GM23338 (cell line): ENCODE measurements at regions not wholly inside any gene's neighbourhood (a gene's known extent, or its start where the extent isn't known, plus 50 kb on each side); places are given as distances from the start of the nearest gene placed in this dataset.

ENCODE experiments used
- ATAC-seq: fragments of 200-7000 bp; cut with Tn5 transposase; 3 replicates; pipeline ENCODE4 v1.9.1; 2020
- DNase-seq: peaks from one replicate; pipeline ENCODE4 v3.0.0-alpha.2; 2015; ENCODE audit warnings: low spot score
- H2AFZ ChIP-seq: fragments of 200-600 bp; sonication (generic); 2 replicates; pipeline ENCODE4 v1.8.0; 2016; ENCODE audit warnings: antibody characterized with exemption, mild to moderate bottlenecking, moderate library complexity
- H3F3A ChIP-seq: fragments of 200-600 bp; sonication (generic); replicated peaks from 2 replicates; pipeline ENCODE4 v1.8.0; 2017; ENCODE audit warnings: antibody characterized with exemption, mixed run types, low read depth
- H3K27ac ChIP-seq: fragments of 200-600 bp; sonication (generic); 2 replicates; pipeline ENCODE4 v1.6.1; 2016; ENCODE audit warnings: low read depth
- H3K27me3 ChIP-seq: fragments of 200-600 bp; sonication (generic); 2 replicates; pipeline ENCODE4 v1.8.0; 2016; ENCODE audit warnings: mild to moderate bottlenecking, mixed run types, moderate library complexity; ENCODE audit not compliant: insufficient read depth
- H3K36me3 ChIP-seq: fragments of 200-600 bp; sonication (generic); 2 replicates; pipeline ENCODE4 v1.8.0; 2016; ENCODE audit warnings: mild to moderate bottlenecking; ENCODE audit not compliant: insufficient read depth
- H3K4me1 ChIP-seq: fragments of 200-600 bp; sonication (generic); 2 replicates; pipeline ENCODE4 v1.8.0; 2016; ENCODE audit warnings: mild to moderate bottlenecking, moderate library complexity; ENCODE audit not compliant: insufficient read depth
- H3K4me2 ChIP-seq: fragments of 200-600 bp; sonication (generic); 2 replicates; pipeline ENCODE4 v1.7.1; 2017; ENCODE audit warnings: mixed run types
- H3K4me3 ChIP-seq: fragments of 200-600 bp; sonication (generic); 2 replicates; pipeline ENCODE4 v1.6.1; 2016; ENCODE audit warnings: mixed run types
- H3K79me2 ChIP-seq: fragments of 200-600 bp; sonication (generic); replicated peaks from 2 replicates; pipeline ENCODE4 v1.8.0; 2017; ENCODE audit warnings: mild to moderate bottlenecking; ENCODE audit not compliant: insufficient read depth
- H3K9me2 ChIP-seq: fragments of 200-600 bp; sonication (generic); 2 replicates; pipeline ENCODE4 v1.8.0; 2017; ENCODE audit not compliant: insufficient read depth
- H4K20me1 ChIP-seq: fragments of 200-600 bp; sonication (generic); replicated peaks from 2 replicates; pipeline ENCODE4 v1.8.0; 2017; ENCODE audit warnings: mild to moderate bottlenecking; ENCODE audit not compliant: insufficient read depth
- H3K27ac Mint-ChIP-seq: 2 replicates; pipeline ENCODE4 v1.8.0; 2020; ENCODE audit warnings: inconsistent platforms, mild to moderate bottlenecking, moderate library complexity, mixed read lengths
- H3K27me3 Mint-ChIP-seq: 3 replicates; pipeline ENCODE4 v1.8.0; 2022; ENCODE audit warnings: low read depth, mild to moderate bottlenecking, moderate library complexity, mixed read lengths, inconsistent platforms; ENCODE audit not compliant: insufficient read depth, poor library complexity
- H3K36me3 Mint-ChIP-seq: 3 replicates; pipeline ENCODE4 v1.8.0; 2021; ENCODE audit warnings: low read depth, mild to moderate bottlenecking, inconsistent platforms, moderate library complexity, mixed read lengths
- H3K4me1 Mint-ChIP-seq: 3 replicates; pipeline ENCODE4 v1.8.0; 2020; ENCODE audit warnings: mild to moderate bottlenecking, inconsistent platforms, mixed read lengths
- H3K4me3 Mint-ChIP-seq: 3 replicates; pipeline ENCODE4 v1.8.0; 2021; ENCODE audit warnings: moderate library complexity, mild to moderate bottlenecking, inconsistent platforms, mixed read lengths
- H3K9me3 Mint-ChIP-seq: 3 replicates; pipeline ENCODE4 v1.8.0; 2020; ENCODE audit warnings: moderate library complexity, mild to moderate bottlenecking, inconsistent platforms, mixed read lengths
- CREB1 ChIP-seq: fragments of 250-450 bp; sonication (Bioruptor Pico); IDR thresholded peaks from 2 replicates; pipeline ENCODE4 v1.5.0; 2020; ENCODE audit warnings: low read depth, mild to moderate bottlenecking, moderate library complexity
- EZH2 ChIP-seq: fragments of 200-600 bp; sonication (generic); IDR thresholded peaks from one replicate; pipeline ENCODE4 v1.8.0; 2017; ENCODE audit warnings: antibody characterized with exemption, mild to moderate bottlenecking, low read depth; ENCODE audit not compliant: unreplicated experiment
- EZH2phosphoT487 ChIP-seq: fragments of 200-600 bp; sonication (generic); IDR thresholded peaks from one replicate; pipeline ENCODE4 v1.8.1; 2018; ENCODE audit warnings: antibody characterized with exemption; ENCODE audit not compliant: unreplicated experiment
- JUNB ChIP-seq: IDR thresholded peaks from one replicate; pipeline ENCODE4 v1.6.1; 2016; ENCODE audit warnings: antibody characterized with exemption; ENCODE audit not compliant: unreplicated experiment
- NANOG ChIP-seq: IDR thresholded peaks from 2 replicates; pipeline ENCODE4 v1.6.1; 2016; ENCODE audit warnings: antibody characterized with exemption, borderline replicate concordance
- POLR2AphosphoS5 ChIP-seq: IDR thresholded peaks from 2 replicates; pipeline ENCODE4 v1.6.1; 2016; ENCODE audit warnings: antibody characterized with exemption, low read depth
- STAT1 ChIP-seq: IDR thresholded peaks from one replicate; pipeline ENCODE4 v1.6.1; 2016; ENCODE audit warnings: antibody characterized with exemption; ENCODE audit not compliant: unreplicated experiment
- ZNF114 ChIP-seq: fragments of 250-450 bp; sonication (Bioruptor Pico); IDR thresholded peaks from 2 replicates; pipeline ENCODE4 v1.5.0; 2020; ENCODE audit warnings: mild to moderate bottlenecking, moderate library complexity
- TF ChIP-seq, protein P1 (sequence below), 2 experiments: fragments of 200-600 bp in 1 of 2; sonication (generic) in 1 of 2; conservative IDR thresholded peaks; 2 replicates each; pipeline versions ENCODE4 v1.5.1 to v1.6.1; 2016 to 2017; ENCODE audit warnings: antibody characterized with exemption in 2 of 2, low read depth in 2 of 2, mild to moderate bottlenecking in 2 of 2, moderate library complexity in 1 of 2
- TF ChIP-seq, protein P2 (sequence below): IDR thresholded peaks from 2 replicates; pipeline ENCODE4 v1.6.1; 2016; ENCODE audit warnings: antibody characterized with exemption
- TF ChIP-seq, protein P3 (sequence below): IDR thresholded peaks from one replicate; pipeline ENCODE4 v1.6.1; 2018; ENCODE audit warnings: antibody characterized with exemption; ENCODE audit not compliant: unreplicated experiment

DNA sequence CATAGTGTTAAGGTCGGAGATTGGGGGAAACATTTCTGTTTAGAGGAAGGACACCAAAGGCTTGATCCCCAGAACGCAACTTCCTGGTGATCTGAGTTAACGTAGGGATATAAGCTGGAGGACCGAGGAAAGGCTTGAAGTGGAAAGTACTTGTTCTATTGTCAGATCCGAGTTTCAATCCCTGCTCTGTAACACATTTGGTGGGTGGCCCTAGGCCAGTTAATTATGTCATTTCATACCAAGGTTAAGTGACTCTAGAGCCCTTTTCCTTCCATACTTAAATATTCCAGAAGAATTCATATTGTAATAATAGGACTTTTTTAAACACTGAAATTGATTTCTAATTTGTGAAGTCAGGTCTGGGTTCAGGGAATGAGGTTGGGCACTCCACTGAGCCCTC lies 80.9 kb downstream of the RPLP1 start (continued):
- TF ChIP-seq POLR2AphosphoS5 = no peak
- TF ChIP-seq EZH2phosphoT487 = no peak
- no peak for TF ChIP-seq JUNB
- TF ChIP-seq ZNF114 (CRISPR knock-in tag) = no peak
- TF ChIP-seq, protein P1, sequence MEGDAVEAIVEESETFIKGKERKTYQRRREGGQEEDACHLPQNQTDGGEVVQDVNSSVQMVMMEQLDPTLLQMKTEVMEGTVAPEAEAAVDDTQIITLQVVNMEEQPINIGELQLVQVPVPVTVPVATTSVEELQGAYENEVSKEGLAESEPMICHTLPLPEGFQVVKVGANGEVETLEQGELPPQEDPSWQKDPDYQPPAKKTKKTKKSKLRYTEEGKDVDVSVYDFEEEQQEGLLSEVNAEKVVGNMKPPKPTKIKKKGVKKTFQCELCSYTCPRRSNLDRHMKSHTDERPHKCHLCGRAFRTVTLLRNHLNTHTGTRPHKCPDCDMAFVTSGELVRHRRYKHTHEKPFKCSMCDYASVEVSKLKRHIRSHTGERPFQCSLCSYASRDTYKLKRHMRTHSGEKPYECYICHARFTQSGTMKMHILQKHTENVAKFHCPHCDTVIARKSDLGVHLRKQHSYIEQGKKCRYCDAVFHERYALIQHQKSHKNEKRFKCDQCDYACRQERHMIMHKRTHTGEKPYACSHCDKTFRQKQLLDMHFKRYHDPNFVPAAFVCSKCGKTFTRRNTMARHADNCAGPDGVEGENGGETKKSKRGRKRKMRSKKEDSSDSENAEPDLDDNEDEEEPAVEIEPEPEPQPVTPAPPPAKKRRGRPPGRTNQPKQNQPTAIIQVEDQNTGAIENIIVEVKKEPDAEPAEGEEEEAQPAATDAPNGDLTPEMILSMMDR (conservative IDR thresholded peaks at IDR 0.05; ENCODE audit: low read depth in 2 of 2) = no peak
- TF ChIP-seq NANOG = no peak
- no peak for TF ChIP-seq EZH2

DNA sequence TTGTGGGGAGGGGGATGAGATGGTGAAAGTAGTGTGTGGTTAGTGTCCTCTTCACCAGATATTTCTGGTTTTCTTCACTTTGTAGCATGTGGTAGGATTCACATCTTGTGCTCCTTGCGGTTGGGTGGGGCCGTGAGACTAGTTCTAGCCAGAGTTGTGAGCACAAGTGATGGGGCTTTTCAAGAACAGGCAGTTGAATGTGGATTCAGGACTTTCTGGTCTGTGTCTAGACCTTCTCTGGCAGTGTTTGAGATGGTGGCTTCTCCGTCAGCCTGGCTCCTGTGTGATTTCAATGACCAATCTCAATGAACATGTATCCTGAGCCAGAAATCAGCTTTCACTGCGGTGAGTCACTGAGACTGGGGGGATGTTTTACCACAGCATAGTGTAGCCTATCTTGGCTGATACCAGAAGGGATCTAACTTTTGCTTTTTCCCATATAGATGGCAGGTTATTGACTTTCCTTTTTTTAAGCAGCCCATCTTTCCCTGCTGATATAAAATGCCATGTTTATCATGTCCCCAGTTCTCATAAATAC lies 82.6 kb downstream of the RPLP1 start:
- DNase-seq = no peak
- no peak overlapping the region for H2AFZ ChIP-seq
- TF ChIP-seq, protein P2, sequence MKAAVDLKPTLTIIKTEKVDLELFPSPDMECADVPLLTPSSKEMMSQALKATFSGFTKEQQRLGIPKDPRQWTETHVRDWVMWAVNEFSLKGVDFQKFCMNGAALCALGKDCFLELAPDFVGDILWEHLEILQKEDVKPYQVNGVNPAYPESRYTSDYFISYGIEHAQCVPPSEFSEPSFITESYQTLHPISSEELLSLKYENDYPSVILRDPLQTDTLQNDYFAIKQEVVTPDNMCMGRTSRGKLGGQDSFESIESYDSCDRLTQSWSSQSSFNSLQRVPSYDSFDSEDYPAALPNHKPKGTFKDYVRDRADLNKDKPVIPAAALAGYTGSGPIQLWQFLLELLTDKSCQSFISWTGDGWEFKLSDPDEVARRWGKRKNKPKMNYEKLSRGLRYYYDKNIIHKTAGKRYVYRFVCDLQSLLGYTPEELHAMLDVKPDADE = no peak
- no peak for TF ChIP-seq EZH2
- no peak for TF ChIP-seq EZH2phosphoT487
- TF ChIP-seq ZNF114 (CRISPR knock-in tag) = no peak
- no peak for TF ChIP-seq JUNB
- TF ChIP-seq, protein P3, sequence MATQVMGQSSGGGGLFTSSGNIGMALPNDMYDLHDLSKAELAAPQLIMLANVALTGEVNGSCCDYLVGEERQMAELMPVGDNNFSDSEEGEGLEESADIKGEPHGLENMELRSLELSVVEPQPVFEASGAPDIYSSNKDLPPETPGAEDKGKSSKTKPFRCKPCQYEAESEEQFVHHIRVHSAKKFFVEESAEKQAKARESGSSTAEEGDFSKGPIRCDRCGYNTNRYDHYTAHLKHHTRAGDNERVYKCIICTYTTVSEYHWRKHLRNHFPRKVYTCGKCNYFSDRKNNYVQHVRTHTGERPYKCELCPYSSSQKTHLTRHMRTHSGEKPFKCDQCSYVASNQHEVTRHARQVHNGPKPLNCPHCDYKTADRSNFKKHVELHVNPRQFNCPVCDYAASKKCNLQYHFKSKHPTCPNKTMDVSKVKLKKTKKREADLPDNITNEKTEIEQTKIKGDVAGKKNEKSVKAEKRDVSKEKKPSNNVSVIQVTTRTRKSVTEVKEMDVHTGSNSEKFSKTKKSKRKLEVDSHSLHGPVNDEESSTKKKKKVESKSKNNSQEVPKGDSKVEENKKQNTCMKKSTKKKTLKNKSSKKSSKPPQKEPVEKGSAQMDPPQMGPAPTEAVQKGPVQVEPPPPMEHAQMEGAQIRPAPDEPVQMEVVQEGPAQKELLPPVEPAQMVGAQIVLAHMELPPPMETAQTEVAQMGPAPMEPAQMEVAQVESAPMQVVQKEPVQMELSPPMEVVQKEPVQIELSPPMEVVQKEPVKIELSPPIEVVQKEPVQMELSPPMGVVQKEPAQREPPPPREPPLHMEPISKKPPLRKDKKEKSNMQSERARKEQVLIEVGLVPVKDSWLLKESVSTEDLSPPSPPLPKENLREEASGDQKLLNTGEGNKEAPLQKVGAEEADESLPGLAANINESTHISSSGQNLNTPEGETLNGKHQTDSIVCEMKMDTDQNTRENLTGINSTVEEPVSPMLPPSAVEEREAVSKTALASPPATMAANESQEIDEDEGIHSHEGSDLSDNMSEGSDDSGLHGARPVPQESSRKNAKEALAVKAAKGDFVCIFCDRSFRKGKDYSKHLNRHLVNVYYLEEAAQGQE = no peak
- TF ChIP-seq, protein P1 (conservative IDR thresholded peaks at IDR 0.05; ENCODE audit: low read depth in 2 of 2) = no peak
- no peak for TF ChIP-seq STAT1
- no peak for TF ChIP-seq CREB1 (CRISPR knock-in tag)

More for the DNA sequence above, 82.6 kb downstream of the RPLP1 start:
- Mint-ChIP-seq H3K27me3 (no peaks in the 10 kb centered on the region), H3K9me3 (no peaks in the 10 kb centered on the region), H3K4me3 (no peak overlapping the region), H3K4me1 (peaks cover 41% of the 10 kb centered on the region), H3K27ac (no peak overlapping the region), H3K36me3 (no peaks in the 10 kb centered on the region)
- no peaks in the 10 kb centered on the region for H3F3A ChIP-seq
- no peak overlapping the region for H3K27ac ChIP-seq
- H4K20me1 ChIP-seq = no peaks in the 10 kb centered on the region; the same call in 1 of the 2 replicates
- ATAC-seq = no peak
- H3K36me3 ChIP-seq = no peaks in the 10 kb centered on the region
- H3K27me3 ChIP-seq = no peaks in the 10 kb centered on the region
- peaks cover 16% of the 10 kb centered on the region for H3K4me1 ChIP-seq
- H3K9me2 ChIP-seq = no peaks in the 10 kb centered on the region
- H3K4me2 ChIP-seq = no peak overlapping the region
- no peaks in the 10 kb centered on the region for H3K79me2 ChIP-seq
- H3K4me3 ChIP-seq = no peak overlapping the region
